NCI-H2196 treated with DMSO at 0.1 percent for 48 hours (cell line): ENCODE measurements at regions not wholly inside any gene's neighbourhood (a gene's known extent, or its start where the extent isn't known, plus 50 kb on each side); places are given as distances from the start of the nearest gene placed in this dataset.
A peak's percentile ranks its signal among the peaks of the same experiment; 100 is the strongest.

Experiments used
- DNase-seq: peaks from one replicate; lab custom pipeline; 2025; ENCODE audit not compliant: unreplicated experiment; lab: John Stamatoyannopoulos, UW

GRCh38 chr6:12577124-12577850, 139.3 kb upstream of the PHACTR1 start:
- no peak for DNase-seq

- no peak for DNase-seq
These were observed 138.5 kb upstream of the PHACTR1 start for GRCh38 chr6:12578097-12578496.

- no peak for DNase-seq
These were observed 137.8 kb upstream of the PHACTR1 start for GRCh38 chr6:12578751-12579150.

GRCh38 chr6:12580290-12580689, 136.3 kb upstream of the PHACTR1 start:
- no peak for DNase-seq

- no peak for DNase-seq
These were observed 134.0 kb upstream of the PHACTR1 start for GRCh38 chr6:12582421-12583110.

GRCh38 chr6:12584631-12585405, 131.7 kb upstream of the PHACTR1 start:
- no peak for DNase-seq

- no peak for DNase-seq
These were observed 131.0 kb upstream of the PHACTR1 start for GRCh38 chr6:12585497-12585958.

GRCh38 chr6:12586721-12587480, 129.7 kb upstream of the PHACTR1 start:
- DNase-seq, result no peak

- DNase-seq, result no peak
These were observed 125.7 kb upstream of the PHACTR1 start for GRCh38 chr6:12590901-12591300.

GRCh38 chr6:12592634-12593033, 123.9 kb upstream of the PHACTR1 start:
- DNase-seq, result no peak

GRCh38 chr6:12593771-12594529, 122.6 kb upstream of the PHACTR1 start:
- no peak for DNase-seq

- no peak for DNase-seq
These were observed 122.1 kb upstream of the PHACTR1 start for GRCh38 chr6:12594530-12594893.

- DNase-seq, result no peak
These were observed 121.3 kb upstream of the PHACTR1 start for GRCh38 chr6:12595161-12595811.

- no peak for DNase-seq
These were observed 119.8 kb upstream of the PHACTR1 start for GRCh38 chr6:12596731-12597130.

GRCh38 chr6:12598919-12599318, 117.6 kb upstream of the PHACTR1 start:
- no peak for DNase-seq

- DNase-seq, result no peak
These were observed 114.7 kb upstream of the PHACTR1 start for GRCh38 chr6:12601881-12602280.

- DNase-seq, result no peak
These were observed 114.2 kb upstream of the PHACTR1 start for GRCh38 chr6:12602342-12602741.

- peak; percentile 3 for DNase-seq
These were observed 113.5 kb upstream of the PHACTR1 start for GRCh38 chr6:12602951-12603672.

- DNase-seq, result no peak
These were observed 112.9 kb upstream of the PHACTR1 start for GRCh38 chr6:12603673-12604049.
